NOMO-1 treated with dmso at 0.1 percent for 144 hours (cell line): ENCODE measurements at regions not wholly inside any gene's neighbourhood (a gene's known extent, or its start where the extent isn't known, plus 50 kb on each side); places are given as distances from the start of the nearest gene placed in this dataset.
"Not testable (repeated sequence)": the region's sequence is repeated elsewhere in the genome, so short reads cannot be mapped to it uniquely, and the experiment has no call there.

ENCODE experiments used
- DNase-seq: peaks from one replicate; lab custom pipeline; 2025; ENCODE audit not compliant: unreplicated experiment; lab: John Stamatoyannopoulos, UW

DNA sequence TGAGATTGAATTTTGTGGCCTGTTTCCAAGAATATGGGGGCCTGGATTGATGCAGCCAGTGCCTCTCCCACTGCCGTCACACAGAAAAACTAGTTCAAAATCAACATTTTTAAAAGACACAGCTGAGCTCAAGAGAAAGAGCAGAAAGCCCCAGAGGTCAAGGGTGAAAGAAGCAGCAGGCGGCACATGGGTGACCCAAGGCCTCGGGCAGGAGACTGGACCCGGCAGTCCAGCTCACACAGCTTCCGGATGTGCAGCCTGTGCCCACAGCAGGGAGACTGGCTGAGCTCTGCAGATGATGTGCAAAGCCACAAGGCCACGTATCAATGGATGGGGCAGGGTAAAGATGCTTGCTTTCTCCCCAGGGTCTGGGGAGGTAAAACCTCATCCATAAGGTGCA is 50.4 kb upstream of the RNF32 start:
- no peak for DNase-seq

DNA sequence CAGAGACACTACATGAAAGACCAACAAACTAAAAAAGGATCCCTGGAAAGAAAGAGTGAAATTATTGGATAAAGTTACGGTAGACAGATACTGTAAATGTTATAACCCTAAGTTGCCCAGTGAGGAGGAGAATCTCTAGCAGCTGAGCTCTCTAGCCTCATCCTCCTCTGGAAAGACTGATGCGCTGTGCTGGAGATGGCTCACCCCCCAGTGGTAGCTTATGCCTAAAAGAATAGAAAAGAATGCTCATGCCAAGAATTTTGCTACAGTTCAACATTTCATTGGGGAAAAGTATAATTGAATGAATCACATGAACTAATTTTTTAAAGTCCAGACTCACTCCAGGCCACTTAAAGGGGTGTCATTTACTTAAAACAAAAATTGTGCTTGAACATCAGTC is 50.8 kb upstream of the RNF32 start:
- DNase-seq, result no peak

DNA sequence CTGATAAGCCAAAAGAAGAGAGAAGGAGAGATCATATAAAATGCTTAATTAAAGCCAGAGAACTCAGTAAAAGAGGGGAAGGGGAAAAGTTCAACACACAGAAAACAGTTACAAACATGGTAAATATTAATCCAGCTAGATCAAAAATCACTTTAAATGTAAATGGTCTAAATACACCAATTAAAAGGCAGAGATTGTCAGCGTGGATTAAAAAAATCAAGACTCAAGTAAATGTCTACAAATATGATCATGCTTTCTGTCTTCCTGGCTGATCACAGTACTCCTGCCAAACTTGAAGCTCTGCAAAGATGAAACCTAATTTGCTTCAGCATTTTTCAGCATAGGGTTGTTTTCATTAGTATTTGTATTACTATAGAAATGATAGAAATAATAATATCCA is 54.6 kb upstream of the RNF32 start:
- no peak for DNase-seq

DNA sequence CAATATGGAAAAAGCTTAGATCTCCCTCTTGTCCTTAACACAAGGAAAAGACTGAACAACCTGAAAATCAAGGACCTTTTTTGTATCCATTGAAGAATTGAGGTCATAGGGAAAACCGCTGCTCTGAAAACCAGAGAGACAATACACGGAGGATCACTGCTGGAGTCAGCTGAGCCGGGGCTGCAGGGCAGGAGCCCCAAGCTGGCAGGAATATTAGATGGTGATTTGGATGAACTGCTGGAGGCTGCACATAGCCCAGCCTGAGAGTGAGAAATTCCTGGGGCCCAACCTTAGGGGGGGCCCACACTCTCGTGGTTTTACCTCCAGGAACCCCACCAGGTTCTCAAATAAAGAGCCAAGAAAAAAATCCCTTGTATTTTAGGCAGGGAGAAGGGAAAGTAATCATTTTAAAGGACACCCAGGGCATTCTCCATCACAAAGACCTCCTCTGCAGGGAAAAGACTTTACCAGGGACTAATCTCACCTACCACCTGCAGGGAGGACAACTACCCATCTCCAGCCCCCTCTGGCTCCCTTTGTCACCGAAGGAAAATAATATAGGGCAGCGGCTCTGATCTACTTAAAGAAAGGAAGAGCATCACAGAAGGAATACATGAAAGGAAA is 55.4 kb upstream of the RNF32 start:
- DNase-seq, result no peak

DNA sequence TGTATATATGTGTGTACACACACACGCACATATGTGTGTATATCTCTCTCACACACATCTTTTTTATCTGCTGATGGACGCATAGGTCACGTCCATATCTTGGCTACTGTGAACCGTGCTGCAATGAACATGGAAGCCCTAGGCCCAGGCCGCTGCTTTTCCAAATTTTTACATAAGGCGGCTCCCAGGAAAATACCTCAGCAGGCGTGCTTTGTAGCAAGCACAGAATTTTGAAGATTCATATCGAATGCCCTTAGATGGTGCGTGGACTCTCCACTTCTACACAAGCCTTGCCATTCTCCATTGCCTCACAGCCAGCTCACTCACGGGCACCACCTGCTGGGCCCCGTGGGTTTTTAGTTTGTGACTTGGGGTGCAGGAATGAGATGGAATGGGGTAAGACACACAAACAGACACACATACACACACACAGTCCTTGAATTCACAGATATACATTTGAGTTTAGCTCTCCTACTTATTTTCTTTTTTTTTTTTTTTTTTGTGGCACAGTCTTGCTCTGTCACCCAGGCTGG is 57.9 kb upstream of the RNF32 start:
- DNase-seq, result no peak

DNA sequence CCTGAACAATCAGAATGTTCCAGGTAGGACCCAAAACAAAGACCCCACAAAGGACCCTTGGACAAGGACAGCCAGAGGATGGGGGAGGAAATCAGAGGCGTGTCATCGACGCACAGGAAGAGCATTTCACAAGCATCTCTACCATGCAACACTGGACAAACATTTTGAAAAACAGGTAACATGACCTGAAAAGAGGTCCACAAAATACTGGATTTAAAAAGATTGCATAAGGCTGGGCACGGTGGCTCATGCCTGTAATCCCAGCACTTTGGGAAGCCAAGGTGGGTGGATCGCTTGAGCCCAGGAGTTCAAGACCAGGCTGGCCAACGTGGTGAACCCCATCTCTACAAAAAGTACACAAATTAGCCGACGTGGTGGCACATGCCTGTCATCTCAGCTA is 60.5 kb upstream of the RNF32 start:
- DNase-seq, result no peak

DNA sequence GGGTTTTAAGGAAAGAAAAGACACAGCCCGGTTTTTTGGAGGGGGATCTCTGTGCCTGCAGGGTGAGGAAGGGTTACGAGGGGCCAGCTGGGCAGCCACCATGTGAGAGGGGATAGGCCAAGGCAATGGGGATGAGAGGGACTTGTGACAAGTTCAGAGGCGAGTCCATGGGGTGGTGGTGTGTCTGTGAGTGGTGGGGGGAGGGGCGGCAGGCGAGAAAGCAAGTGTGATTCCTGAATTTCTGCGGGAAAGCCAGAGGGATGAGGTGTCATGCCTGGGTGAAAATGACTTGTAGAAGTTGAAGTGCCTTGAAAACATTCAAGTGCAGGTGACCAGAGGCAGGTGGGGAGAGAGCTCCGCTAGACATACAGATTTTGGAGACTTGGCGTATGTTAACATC is 61.0 kb upstream of the RNF32 start:
- DNase-seq, result no peak

DNA sequence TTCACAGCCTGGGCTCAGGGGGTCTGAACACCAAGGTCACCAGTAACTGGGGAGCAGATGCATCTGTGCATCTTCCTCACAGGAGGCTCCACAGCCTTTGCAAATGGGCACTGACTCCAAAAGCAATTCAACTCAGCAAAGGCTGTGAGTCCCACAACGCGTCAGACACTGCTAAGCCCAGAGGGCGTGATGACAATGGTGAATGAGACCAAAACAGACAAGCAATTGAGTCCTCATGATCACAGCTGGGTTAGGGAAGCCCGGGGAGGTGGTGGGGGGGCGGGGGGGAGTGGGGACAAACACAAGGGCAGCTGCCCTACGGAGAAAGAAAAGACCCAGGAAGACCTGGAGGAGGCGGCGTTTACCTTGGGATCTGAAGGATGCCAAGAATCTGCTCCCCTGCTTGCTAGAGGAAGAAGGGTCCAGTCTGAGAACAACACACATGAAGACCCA is 61.6 kb upstream of the RNF32 start:
- DNase-seq, result no peak

DNA sequence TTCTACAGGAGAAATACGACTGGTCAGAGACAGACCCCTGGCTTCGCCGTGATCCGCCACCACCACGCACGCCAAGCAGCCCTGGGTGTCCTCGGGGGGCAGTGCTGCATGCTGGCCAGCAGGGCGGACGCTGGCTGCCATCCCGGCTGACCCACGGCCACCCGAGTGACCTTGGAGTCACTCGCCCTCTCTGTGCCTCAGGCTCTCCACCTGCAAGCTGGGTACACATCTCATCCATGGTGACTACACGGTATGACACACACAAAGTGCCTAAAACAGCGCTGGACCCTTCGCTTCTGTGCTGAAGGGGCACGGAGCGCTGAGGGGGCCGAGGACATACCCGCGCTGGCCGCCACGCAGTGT is 62.0 kb upstream of the RNF32 start:
- no peak for DNase-seq

DNA sequence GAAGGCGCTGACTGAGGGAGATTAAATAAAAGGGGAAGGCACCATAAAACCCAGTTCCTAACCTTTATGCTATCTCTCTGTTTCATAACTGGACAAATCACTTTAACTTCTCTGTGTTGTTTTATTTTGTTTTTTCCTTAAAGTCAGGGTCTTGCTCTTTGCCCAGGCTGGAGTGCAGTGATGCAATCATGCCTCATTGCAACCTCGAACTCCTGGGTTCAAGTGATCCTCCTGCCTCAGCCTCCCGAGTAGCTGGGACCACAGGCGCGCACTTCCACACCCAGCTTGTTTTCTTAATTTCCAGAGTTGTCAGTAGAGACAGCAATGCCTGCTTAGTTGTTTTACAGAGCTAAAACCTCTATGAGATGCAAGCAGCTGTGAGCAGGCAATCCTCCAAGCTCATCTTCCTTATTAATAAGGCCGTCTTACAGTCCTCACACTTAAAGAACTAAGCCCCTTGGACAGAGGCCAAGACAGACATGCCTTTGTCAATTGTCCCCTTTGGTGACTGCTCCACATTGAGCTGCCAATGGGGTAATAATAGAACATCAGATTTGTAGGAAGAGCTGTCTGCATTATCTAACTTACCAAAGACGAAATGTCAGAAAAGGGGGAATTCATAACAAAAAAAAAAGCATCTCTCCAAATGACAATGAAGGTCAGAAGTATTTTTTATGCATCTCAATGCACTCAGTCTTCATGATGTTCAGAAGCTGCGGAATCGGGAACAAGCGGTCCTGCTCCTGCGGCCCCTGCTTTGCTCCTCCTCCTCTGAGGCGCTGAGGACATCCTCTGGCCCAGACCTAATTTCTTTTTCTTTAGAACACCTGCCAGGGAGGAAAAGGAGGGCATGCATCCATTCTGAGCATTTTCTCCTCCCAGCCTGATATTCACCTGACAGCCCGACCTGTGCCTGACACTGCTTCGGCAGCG is 62.7 kb upstream of the RNF32 start:
- no peak for DNase-seq

DNA sequence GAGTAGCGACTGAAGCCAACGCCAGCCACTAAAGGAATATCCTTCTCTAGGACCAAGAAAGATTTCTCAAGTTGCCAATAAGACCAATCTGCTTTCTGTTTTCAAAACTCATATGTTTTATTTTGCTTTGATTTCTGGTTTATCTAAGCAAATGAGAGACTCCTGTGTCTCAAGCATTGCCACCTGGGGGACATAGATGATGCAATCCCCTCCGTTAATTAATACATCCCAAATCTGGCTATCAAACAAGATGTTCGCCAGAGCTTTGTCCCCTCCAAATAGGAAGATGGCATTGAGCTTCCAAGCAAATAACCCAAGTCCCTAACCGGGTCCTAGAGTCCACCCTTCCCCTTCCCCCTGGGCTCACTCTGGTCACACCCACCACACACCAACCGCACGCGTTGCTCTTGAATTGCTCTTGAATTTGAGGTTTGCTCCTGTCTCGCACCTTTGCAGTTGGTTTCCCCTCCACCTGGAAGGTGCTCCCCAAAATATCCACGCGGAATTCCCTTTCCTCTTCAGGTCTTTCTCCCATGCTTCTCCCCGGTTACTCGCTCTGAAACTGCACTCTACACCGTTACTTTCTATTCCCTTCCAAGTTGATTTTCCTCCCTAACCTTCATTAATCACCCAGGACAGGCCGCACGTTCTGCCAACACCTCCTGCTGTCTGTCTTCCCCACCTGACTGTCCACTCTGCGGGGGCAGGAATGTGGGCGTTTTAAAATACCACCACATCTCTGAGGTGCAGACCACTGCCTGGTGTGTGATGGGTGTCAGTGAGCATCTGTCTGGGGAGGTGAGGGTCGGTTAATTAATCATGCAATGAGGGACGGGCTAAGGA is 64.1 kb upstream of the RNF32 start:
- DNase-seq, result no peak

DNA sequence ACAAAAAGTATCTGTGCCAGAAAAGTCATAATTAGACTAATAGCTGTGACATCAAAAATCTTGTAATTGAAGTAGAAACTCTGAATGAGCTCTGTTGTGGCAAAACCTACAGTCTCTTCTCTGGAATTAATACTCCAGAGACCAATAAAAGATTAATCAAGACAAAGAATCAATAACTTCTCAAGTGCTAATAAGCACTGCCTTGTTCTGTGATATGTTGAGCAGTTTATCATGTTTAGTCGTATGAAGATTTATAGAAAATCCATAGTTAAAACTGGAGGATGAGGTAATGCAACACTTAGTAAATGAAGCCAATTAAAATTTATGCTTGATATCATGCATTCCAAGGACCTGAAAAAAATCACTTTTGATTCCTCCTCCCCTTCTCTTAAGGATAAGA is 72.3 kb upstream of the RNF32 start:
- no peak for DNase-seq

DNA sequence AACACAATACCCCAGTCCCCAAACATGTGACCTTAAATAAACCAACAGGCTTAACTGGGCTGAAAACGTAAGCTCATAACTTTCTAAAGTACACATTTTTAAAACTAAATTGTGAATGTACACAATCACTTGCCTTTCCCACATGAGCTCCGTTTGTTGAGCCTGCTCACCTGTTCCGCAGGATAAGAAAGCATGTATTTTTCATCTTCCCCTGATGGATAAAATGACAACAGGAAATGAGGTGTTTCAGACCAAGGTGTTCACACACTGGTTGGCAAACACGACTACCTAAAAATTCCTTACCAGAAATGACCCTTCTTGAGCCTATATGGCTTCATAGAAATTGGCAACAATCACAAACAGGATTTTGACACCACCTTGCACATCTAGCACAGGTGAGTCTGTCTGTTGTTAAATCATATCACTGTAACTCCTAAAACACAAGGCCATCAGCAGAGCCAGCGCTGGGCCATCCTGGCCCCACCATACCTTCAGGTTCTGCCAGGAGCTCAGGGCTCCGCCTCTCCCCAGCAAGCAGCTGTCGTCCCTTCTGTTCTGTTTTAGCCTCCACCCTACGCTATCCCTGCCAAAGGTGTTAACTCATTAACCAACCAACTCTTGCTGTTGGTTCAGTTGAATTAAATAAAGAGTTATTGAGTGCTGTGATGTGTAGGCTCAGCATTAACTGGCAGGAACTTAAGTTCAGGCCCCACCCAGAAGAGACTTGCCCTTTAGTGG is 73.6 kb upstream of the RNF32 start:
- DNase-seq, result no peak

DNA sequence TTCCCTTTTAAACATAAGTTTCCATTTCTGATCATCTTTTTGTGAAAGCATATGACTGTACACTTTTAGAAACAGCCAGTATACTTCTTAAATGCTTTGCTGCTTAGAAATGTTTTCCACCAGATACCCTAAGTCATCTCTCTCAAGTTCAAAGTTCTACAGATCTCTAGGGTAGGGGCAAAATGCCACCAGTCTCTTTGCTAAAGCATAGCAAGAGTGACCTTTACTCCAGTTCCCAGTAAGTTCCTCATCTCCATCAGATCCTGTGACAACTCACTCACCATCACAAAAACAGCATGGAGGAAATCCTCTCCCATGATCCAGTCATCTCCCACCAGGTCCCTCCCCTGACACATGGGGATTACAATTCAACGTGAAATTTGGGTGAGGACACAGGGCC is 75.6 kb upstream of the RNF32 start:
- DNase-seq, result not testable (repeated sequence)

DNA sequence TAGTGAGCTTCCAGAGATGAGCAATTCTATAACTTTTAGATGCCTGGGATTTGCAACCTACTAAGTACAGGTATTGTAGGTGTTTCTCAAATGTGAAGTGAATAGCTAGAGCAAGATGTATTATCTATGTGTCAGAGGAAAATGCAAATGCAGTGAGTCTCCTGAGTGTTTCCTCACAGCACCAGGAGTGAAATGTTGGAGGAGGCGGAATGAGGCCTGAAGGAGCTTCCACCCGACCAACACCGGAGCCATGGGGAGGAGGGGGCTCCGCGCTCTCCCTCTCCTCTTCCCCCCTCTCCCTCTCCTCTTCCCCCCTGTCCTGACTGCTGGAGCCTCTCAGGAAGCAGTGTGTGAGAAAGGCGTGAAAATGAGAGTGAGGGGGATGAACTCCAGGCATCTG is 79.9 kb upstream of the RNF32 start:
- DNase-seq, result no peak

DNA sequence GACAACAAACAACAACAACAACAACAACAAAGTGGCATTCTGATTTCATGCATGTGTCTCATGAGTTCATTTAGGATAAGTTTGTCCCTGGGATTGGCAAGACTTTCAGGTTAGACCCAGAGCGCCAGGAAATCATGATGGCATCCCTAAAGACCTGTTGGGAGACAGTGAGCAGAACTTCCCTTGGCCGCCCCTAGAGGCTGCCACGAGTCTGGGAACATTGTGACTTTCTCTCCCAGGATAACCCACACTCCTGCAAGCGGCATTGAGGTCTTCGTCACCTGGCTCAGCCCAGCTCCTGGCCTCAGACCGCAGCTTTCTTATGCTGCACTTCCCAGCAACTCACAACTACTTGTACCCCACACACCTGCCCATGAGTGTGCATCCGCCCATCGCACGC is 80.5 kb upstream of the RNF32 start:
- DNase-seq, result no peak

DNA sequence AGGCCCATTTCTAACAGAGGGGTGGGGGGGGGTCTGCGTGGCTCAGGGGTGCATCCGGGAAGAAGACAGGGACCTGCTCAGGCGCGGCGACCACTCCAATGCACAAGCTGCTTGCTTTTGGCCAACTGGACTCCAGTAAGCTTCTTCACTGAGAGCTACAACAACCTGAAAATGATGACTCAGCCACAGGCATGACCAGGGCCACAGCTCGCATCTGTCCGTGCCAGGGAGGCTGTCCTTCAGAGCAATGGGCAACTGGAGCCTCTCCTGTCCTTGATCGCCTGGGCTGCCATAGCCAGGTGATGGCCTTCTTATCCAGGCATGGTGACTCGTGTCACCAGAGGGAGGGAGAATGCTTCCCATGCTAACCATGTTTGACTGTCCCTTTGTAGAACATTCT is 81.6 kb upstream of the RNF32 start:
- no peak for DNase-seq

DNA sequence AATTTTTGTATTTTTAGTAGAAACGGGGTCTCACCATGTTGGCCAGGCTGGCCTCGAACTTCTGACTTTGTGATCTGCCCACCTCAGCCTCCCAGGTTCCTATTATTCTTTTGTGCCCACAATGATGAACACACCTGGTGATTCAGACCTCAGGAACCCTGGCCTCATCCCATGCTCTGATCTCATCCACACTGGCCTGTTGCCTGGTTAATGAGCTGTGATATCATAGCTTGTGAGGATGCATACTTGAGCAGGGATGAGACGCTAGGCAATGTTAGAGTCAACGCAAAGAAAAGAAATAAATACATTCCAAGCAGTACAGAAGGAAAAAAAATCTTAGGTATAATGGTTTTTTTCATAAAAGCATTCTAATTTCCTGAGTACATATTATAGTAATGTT is 82.4 kb upstream of the RNF32 start:
- DNase-seq, result no peak

DNA sequence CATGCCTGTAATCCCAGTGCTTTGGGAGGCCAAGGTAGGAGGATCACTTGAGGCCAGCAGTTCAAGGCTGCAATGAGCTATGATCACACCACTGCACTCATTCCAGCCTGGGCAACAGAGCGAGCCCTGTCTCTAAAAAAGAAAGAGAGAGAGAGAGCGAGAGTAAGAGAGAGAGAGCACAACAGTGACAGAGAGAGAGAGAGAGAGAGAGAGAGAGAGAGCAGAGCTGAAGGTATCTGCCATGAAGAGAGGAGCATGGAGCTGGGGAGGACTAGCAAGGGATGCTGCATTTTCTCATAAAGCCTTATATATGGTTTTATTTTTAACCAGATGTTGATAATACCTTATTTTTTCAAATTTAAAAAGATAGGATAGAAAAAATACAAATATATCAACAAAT is 84.5 kb upstream of the RNF32 start:
- DNase-seq, result no peak

DNA sequence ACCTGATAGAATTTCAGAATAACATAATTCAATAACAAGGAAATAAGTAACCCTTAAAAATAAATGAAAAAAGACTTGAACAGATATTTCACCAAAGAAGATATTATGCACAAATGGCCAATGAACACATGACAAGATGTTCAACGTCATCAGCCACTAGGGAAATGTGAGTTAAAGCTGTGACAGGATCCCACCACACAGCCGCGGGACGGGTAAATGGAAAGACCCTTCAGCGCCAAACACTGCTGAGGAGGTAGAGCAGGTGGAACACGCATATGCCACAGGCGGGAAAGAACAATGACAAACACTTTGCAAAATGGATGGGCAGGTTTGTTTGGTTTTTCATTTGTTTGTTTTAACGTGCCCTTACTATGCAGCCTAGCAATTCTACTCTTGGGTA is 86.1 kb upstream of the RNF32 start:
- no peak for DNase-seq

DNA sequence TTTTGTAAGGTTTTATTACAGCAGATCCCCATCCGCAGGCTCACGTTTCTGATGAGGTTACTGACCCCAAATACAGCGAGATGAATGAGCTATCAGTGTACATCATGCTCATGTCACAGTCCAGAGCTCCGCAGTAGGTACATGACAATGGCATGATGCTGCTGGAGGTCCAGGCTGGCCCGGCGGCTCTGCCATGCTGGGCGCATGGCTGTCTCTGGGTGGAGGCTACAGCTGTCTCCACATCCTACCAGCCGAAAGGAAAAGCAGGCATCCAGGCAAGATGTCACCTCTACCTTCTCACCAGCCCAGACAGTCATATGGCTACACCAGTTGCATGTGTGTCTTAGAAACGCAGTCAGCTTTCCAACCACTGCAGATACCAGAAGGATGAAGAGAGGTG is 90.9 kb upstream of the RNF32 start:
- no peak for DNase-seq
